NCI-H1105 (cell line): ENCODE measurements at regions not wholly inside any gene's neighbourhood (a gene's known extent, or its start where the extent isn't known, plus 50 kb on each side); places are given as distances from the start of the nearest gene placed in this dataset.
"Not testable (repeated sequence)": the region's sequence is repeated elsewhere in the genome, so short reads cannot be mapped to it uniquely, and the experiment has no call there.

ENCODE experiments used
- DNase-seq: peaks from one replicate; lab custom pipeline; 2025; lab: John Stamatoyannopoulos, UW

- DNase-seq = no peak
These were observed 1673.4 kb upstream of the TMEFF2 start for GRCh38 chr2:193868132-193868531.

GRCh38 chr2:193867454-193867853 lies 1672.7 kb upstream of the TMEFF2 start:
- DNase-seq = no peak

- DNase-seq = no peak
These were observed 1666.8 kb upstream of the TMEFF2 start for GRCh38 chr2:193861557-193861956.

- no peak for DNase-seq
These were observed 1653.3 kb upstream of the TMEFF2 start for GRCh38 chr2:193847991-193848390.

- no peak for DNase-seq
These were observed 1652.4 kb upstream of the TMEFF2 start for GRCh38 chr2:193847130-193847529.

GRCh38 chr2:193845604-193846003 lies 1650.9 kb upstream of the TMEFF2 start:
- no peak for DNase-seq

GRCh38 chr2:193843675-193844074 lies 1648.9 kb upstream of the TMEFF2 start:
- no peak for DNase-seq

GRCh38 chr2:193841384-193842150 lies 1646.8 kb upstream of the TMEFF2 start:
- DNase-seq = no peak

- no peak for DNase-seq
These were observed 1642.5 kb upstream of the TMEFF2 start for GRCh38 chr2:193837111-193837738.

- not testable (repeated sequence) for DNase-seq
These were observed 1641.8 kb upstream of the TMEFF2 start for GRCh38 chr2:193836424-193837006.

GRCh38 chr2:193833895-193834294 lies 1639.2 kb upstream of the TMEFF2 start:
- not testable (repeated sequence) for DNase-seq

- DNase-seq = no peak
These were observed 1629.7 kb upstream of the TMEFF2 start for GRCh38 chr2:193824474-193824873.

GRCh38 chr2:193818801-193819499 lies 1624.2 kb upstream of the TMEFF2 start:
- no peak for DNase-seq

GRCh38 chr2:193816008-193816407 lies 1621.3 kb upstream of the TMEFF2 start:
- no peak for DNase-seq

GRCh38 chr2:193810533-193810932 lies 1615.8 kb upstream of the TMEFF2 start:
- DNase-seq = no peak

- DNase-seq = no peak
These were observed 1614.1 kb upstream of the TMEFF2 start for GRCh38 chr2:193808877-193809276.

GRCh38 chr2:193806088-193806774 lies 1611.5 kb upstream of the TMEFF2 start:
- DNase-seq = no peak

- DNase-seq = no peak
These were observed 1602.1 kb upstream of the TMEFF2 start for GRCh38 chr2:193796847-193797246.

- no peak for DNase-seq
These were observed 1599.2 kb upstream of the TMEFF2 start for GRCh38 chr2:193793914-193794313.

GRCh38 chr2:193783681-193784080 lies 1588.9 kb upstream of the TMEFF2 start:
- no peak for DNase-seq

GRCh38 chr2:193778293-193778692 lies 1583.6 kb upstream of the TMEFF2 start:
- DNase-seq = no peak

- DNase-seq = no peak
These were observed 1582.3 kb upstream of the TMEFF2 start for GRCh38 chr2:193776988-193777387.
